CD4-positive, alpha-beta T cell (primary cell): ENCODE measurements at regions not wholly inside any gene's neighbourhood (a gene's known extent, or its start where the extent isn't known, plus 50 kb on each side); places are given as distances from the start of the nearest gene placed in this dataset.

Experiments
- ATAC-seq: fragments of 200-7000 bp; cut with Tn5 transposase; one replicate; pipeline ENCODE4 v1.10.0; 2022; ENCODE audit warnings: mild to moderate bottlenecking; ENCODE audit not compliant: poor library complexity
- CTCF ChIA-PET: fragments of 350-600 bp; sonication (Branson Sonifier 250); formaldehyde crosslinking; loops from one replicate; lab custom pipeline; 2021; ENCODE audit warnings: antibody characterized with exemption, inconsistent platforms; lab: Charles Lee
- POLR2A ChIA-PET: fragments of 350-600 bp; sonication (Branson Sonifier 250); formaldehyde crosslinking; loops from one replicate; lab custom pipeline; 2021; ENCODE audit warnings: antibody characterized with exemption, inconsistent platforms; lab: Charles Lee
- DNase-seq, 14 experiments: peaks; one replicate each; pipeline ENCODE4 v3.0.0-alpha.2; 2013 to 2020; ENCODE audit warnings: mixed read lengths in 2 of 14
- H3K27ac ChIP-seq, 2 donors: one replicate each; pipeline versions ENCODE4 v1.5.1 to v1.7.0; 2013; ENCODE audit warnings: low read length in 2 of 2, low read depth in 1 of 2, mild to moderate bottlenecking in 1 of 2
- H3K27me3 ChIP-seq, 2 experiments: 1 replicate in 1 of 2; 2 replicates in 1 of 2; pipeline versions ENCODE4 v1.6.1 to v1.7.0; 2013; ENCODE audit warnings: low read length in 2 of 2, control low read depth in 1 of 2, mild to moderate bottlenecking in 1 of 2, moderate library complexity in 1 of 2; ENCODE audit not compliant: insufficient read depth in 2 of 2, control insufficient read depth in 1 of 2
- H3K36me3 ChIP-seq: one replicate; pipeline ENCODE4 v1.6.1; 2013; ENCODE audit warnings: low read length, control low read depth; ENCODE audit not compliant: insufficient read depth
- H3K4me1 ChIP-seq: one replicate; pipeline ENCODE4 v1.6.1; 2013; ENCODE audit warnings: low read length, control low read depth; ENCODE audit not compliant: insufficient read depth
- H3K4me3 ChIP-seq: one replicate; pipeline ENCODE4 v1.5.1; 2013; ENCODE audit warnings: mild to moderate bottlenecking, low read length, moderate library complexity
- H3K9me3 ChIP-seq, 2 experiments: 1 replicate in 1 of 2; 2 replicates in 1 of 2; pipeline versions ENCODE4 v1.6.1 to v1.7.0; 2013; ENCODE audit warnings: low read length in 2 of 2, mild to moderate bottlenecking in 2 of 2, control low read depth in 1 of 2, moderate library complexity in 1 of 2; ENCODE audit not compliant: control insufficient read depth in 1 of 2, insufficient read depth in 1 of 2
- H3K27ac Mint-ChIP-seq: one replicate; pipeline ENCODE4 v1.8.0; 2020; ENCODE audit warnings: mixed read lengths
- H3K27me3 Mint-ChIP-seq: one replicate; pipeline ENCODE4 v1.8.0; 2021; ENCODE audit warnings: mixed read lengths
- H3K36me3 Mint-ChIP-seq: one replicate; pipeline ENCODE4 v1.8.0; 2021; ENCODE audit warnings: low read depth, mixed read lengths
- H3K4me1 Mint-ChIP-seq: one replicate; pipeline ENCODE4 v1.8.0; 2021; ENCODE audit warnings: low read depth, mixed read lengths
- H3K4me3 Mint-ChIP-seq: one replicate; pipeline ENCODE4 v1.8.0; 2020; ENCODE audit warnings: mild to moderate bottlenecking, mixed read lengths
- H3K9me3 Mint-ChIP-seq: one replicate; pipeline ENCODE4 v1.8.0; 2020; ENCODE audit warnings: mixed read lengths
- CTCF ChIP-seq: fragments of 200-600 bp; IDR thresholded peaks from one replicate; pipeline ENCODE4 v1.8.0; 2022; ENCODE audit warnings: antibody characterized with exemption, mild to moderate bottlenecking
- intact Hi-C, 2 experiments: fragments of 100-400 bp; cut with DNase I in 1 of 2; cut with micrococcal nuclease in 1 of 2; formaldehyde crosslinking; loops; one replicate each; pipeline versions ENCODE4 v1.15.1 to v1.9.0; 2023 to 2025; cut with DNase I, micrococcal nuclease

- CTCF ChIA-PET, result no interaction called here
- Mint-ChIP-seq H3K27ac (no peak overlapping the region), H3K27me3 (no peaks in the 10 kb centered on the region), H3K36me3 (no peaks in the 10 kb centered on the region), H3K9me3 (peaks cover 8% of the 10 kb centered on the region), H3K4me1 (no peaks in the 10 kb centered on the region), H3K4me3 (no peak overlapping the region)
- ATAC-seq (no peak), DNase-seq (peak in 2 of 14 experiments; percentile 5 to 9)
- no peak for TF ChIP-seq CTCF
- no peaks in the 10 kb centered on the region for H3K36me3 ChIP-seq
- peaks cover 0 to 4% of the 10 kb centered on the region in 2 experiments for H3K27me3 ChIP-seq
- H3K4me1 ChIP-seq, result no peaks in the 10 kb centered on the region
- no peaks in the 10 kb centered on the region for H3K9me3 ChIP-seq
- POLR2A ChIA-PET, result no interaction called here
- intact Hi-C loops, result no loop called here
- no peak overlapping the region for H3K4me3 ChIP-seq
- H3K27ac ChIP-seq, result no peak overlapping the region
Measured at GRCh38 chr5:103340717-103341388, 82.3 kb downstream of the MACIR start.

GRCh38 chr5:103340132-103340531, 81.6 kb downstream of the MACIR start:
- peaks cover 8% of the 10 kb centered on the region for H3K9me3 Mint-ChIP-seq
- Histone ChIP-seq H3K4me3 (no peak overlapping the region), H3K27me3 (peaks cover 0 to 2% of the 10 kb centered on the region in 2 experiments), H3K36me3 (no peaks in the 10 kb centered on the region), H3K4me1 (no peaks in the 10 kb centered on the region), H3K27ac (no peak overlapping the region), H3K9me3 (no peaks in the 10 kb centered on the region)
- H3K27ac Mint-ChIP-seq, result no peak overlapping the region
- no peak for DNase-seq
- ChIA-PET CTCF (no interaction called here), POLR2A (no interaction called here)
- no peak for TF ChIP-seq CTCF
- H3K36me3 Mint-ChIP-seq, result no peaks in the 10 kb centered on the region
- no peak overlapping the region for H3K4me3 Mint-ChIP-seq
- ATAC-seq, result no peak
- intact Hi-C loops, result no loop called here
- H3K27me3 Mint-ChIP-seq, result no peaks in the 10 kb centered on the region
- H3K4me1 Mint-ChIP-seq, result no peaks in the 10 kb centered on the region

GRCh38 chr5:103336941-103337340, 78.4 kb downstream of the MACIR start:
- Histone ChIP-seq H3K9me3 (no peaks in the 10 kb centered on the region), H3K27ac (no peak overlapping the region), H3K4me3 (no peak overlapping the region), H3K27me3 (no peaks in the 10 kb centered on the region), H3K4me1 (no peaks in the 10 kb centered on the region), H3K36me3 (no peaks in the 10 kb centered on the region)
- Mint-ChIP-seq H3K9me3 (no peaks in the 10 kb centered on the region), H3K4me1 (no peaks in the 10 kb centered on the region), H3K4me3 (no peak overlapping the region), H3K36me3 (no peaks in the 10 kb centered on the region), H3K27me3 (no peaks in the 10 kb centered on the region), H3K27ac (no peak overlapping the region)
- POLR2A ChIA-PET, result no interaction called here
- DNase-seq (no peak), ATAC-seq (no peak)
- CTCF ChIA-PET, result no interaction called here
- no peak for TF ChIP-seq CTCF
- intact Hi-C loops, result no loop called here
